CD4-positive, alpha-beta T cell (primary cell): ENCODE measurements at regions not wholly inside any gene's neighbourhood (a gene's known extent, or its start where the extent isn't known, plus 50 kb on each side); places are given as distances from the start of the nearest gene placed in this dataset.
"Not testable (repeated sequence)": the region's sequence is repeated elsewhere in the genome, so short reads cannot be mapped to it uniquely, and the experiment has no call there.

Source experiments
- ATAC-seq: fragments of 200-7000 bp; cut with Tn5 transposase; one replicate; pipeline ENCODE4 v1.10.0; 2022; ENCODE audit warnings: mild to moderate bottlenecking; ENCODE audit not compliant: poor library complexity
- CTCF ChIA-PET: fragments of 350-600 bp; sonication (Branson Sonifier 250); formaldehyde crosslinking; loops from one replicate; lab custom pipeline; 2021; ENCODE audit warnings: antibody characterized with exemption, inconsistent platforms; lab: Charles Lee
- POLR2A ChIA-PET: fragments of 350-600 bp; sonication (Branson Sonifier 250); formaldehyde crosslinking; loops from one replicate; lab custom pipeline; 2021; ENCODE audit warnings: antibody characterized with exemption, inconsistent platforms; lab: Charles Lee
- DNase-seq, 14 experiments: peaks; one replicate each; pipeline ENCODE4 v3.0.0-alpha.2; 2013 to 2020; ENCODE audit warnings: mixed read lengths in 2 of 14
- H3K27ac ChIP-seq, 2 donors: one replicate each; pipeline versions ENCODE4 v1.5.1 to v1.7.0; 2013; ENCODE audit warnings: low read length in 2 of 2, low read depth in 1 of 2, mild to moderate bottlenecking in 1 of 2
- H3K27me3 ChIP-seq, 2 experiments: 1 replicate in 1 of 2; 2 replicates in 1 of 2; pipeline versions ENCODE4 v1.6.1 to v1.7.0; 2013; ENCODE audit warnings: low read length in 2 of 2, control low read depth in 1 of 2, mild to moderate bottlenecking in 1 of 2, moderate library complexity in 1 of 2; ENCODE audit not compliant: insufficient read depth in 2 of 2, control insufficient read depth in 1 of 2
- H3K36me3 ChIP-seq: one replicate; pipeline ENCODE4 v1.6.1; 2013; ENCODE audit warnings: low read length, control low read depth; ENCODE audit not compliant: insufficient read depth
- H3K4me1 ChIP-seq: one replicate; pipeline ENCODE4 v1.6.1; 2013; ENCODE audit warnings: low read length, control low read depth; ENCODE audit not compliant: insufficient read depth
- H3K4me3 ChIP-seq: one replicate; pipeline ENCODE4 v1.5.1; 2013; ENCODE audit warnings: mild to moderate bottlenecking, low read length, moderate library complexity
- H3K9me3 ChIP-seq, 2 experiments: 1 replicate in 1 of 2; 2 replicates in 1 of 2; pipeline versions ENCODE4 v1.6.1 to v1.7.0; 2013; ENCODE audit warnings: low read length in 2 of 2, mild to moderate bottlenecking in 2 of 2, control low read depth in 1 of 2, moderate library complexity in 1 of 2; ENCODE audit not compliant: control insufficient read depth in 1 of 2, insufficient read depth in 1 of 2
- H3K27ac Mint-ChIP-seq: one replicate; pipeline ENCODE4 v1.8.0; 2020; ENCODE audit warnings: mixed read lengths
- H3K27me3 Mint-ChIP-seq: one replicate; pipeline ENCODE4 v1.8.0; 2021; ENCODE audit warnings: mixed read lengths
- H3K36me3 Mint-ChIP-seq: one replicate; pipeline ENCODE4 v1.8.0; 2021; ENCODE audit warnings: low read depth, mixed read lengths
- H3K4me1 Mint-ChIP-seq: one replicate; pipeline ENCODE4 v1.8.0; 2021; ENCODE audit warnings: low read depth, mixed read lengths
- H3K4me3 Mint-ChIP-seq: one replicate; pipeline ENCODE4 v1.8.0; 2020; ENCODE audit warnings: mild to moderate bottlenecking, mixed read lengths
- H3K9me3 Mint-ChIP-seq: one replicate; pipeline ENCODE4 v1.8.0; 2020; ENCODE audit warnings: mixed read lengths
- intact Hi-C, 2 experiments: fragments of 100-400 bp; cut with DNase I in 1 of 2; cut with micrococcal nuclease in 1 of 2; formaldehyde crosslinking; loops; one replicate each; pipeline versions ENCODE4 v1.15.1 to v1.9.0; 2023 to 2025; cut with DNase I, micrococcal nuclease
- TF ChIP-seq, protein P1 (sequence below): fragments of 200-600 bp; IDR thresholded peaks from one replicate; pipeline ENCODE4 v1.8.0; 2022; ENCODE audit warnings: antibody characterized with exemption, mild to moderate bottlenecking

GRCh38 chr16:29230671-29231096 is 175.8 kb downstream of the NPIPB11 start:
- H3K9me3 ChIP-seq: no peaks in the 10 kb centered on the region
- no peaks in the 10 kb centered on the region for H3K9me3 Mint-ChIP-seq
- peaks cover 19% of the 10 kb centered on the region for H3K4me1 Mint-ChIP-seq
- no peak overlapping the region for H3K27ac ChIP-seq
- ChIA-PET CTCF (no interaction called here), POLR2A (no interaction called here)
- no peak overlapping the region for H3K4me3 Mint-ChIP-seq
- no peaks in the 10 kb centered on the region for H3K36me3 Mint-ChIP-seq
- peaks cover 11% of the 10 kb centered on the region for H3K4me1 ChIP-seq
- no peak overlapping the region for H3K27ac Mint-ChIP-seq
- intact Hi-C loops: loop anchor here in 1 of 2 experiments (5.0 kb wide), 1 partner anchor 52 kb away; no protein-coding TSS in a partner anchor
- H3K27me3 ChIP-seq: no peaks in the 10 kb centered on the region
- DNase-seq (no peak), ATAC-seq (no peak)
- H3K36me3 ChIP-seq: no peaks in the 10 kb centered on the region
- H3K4me3 ChIP-seq: no peak overlapping the region
- TF ChIP-seq, protein P1, sequence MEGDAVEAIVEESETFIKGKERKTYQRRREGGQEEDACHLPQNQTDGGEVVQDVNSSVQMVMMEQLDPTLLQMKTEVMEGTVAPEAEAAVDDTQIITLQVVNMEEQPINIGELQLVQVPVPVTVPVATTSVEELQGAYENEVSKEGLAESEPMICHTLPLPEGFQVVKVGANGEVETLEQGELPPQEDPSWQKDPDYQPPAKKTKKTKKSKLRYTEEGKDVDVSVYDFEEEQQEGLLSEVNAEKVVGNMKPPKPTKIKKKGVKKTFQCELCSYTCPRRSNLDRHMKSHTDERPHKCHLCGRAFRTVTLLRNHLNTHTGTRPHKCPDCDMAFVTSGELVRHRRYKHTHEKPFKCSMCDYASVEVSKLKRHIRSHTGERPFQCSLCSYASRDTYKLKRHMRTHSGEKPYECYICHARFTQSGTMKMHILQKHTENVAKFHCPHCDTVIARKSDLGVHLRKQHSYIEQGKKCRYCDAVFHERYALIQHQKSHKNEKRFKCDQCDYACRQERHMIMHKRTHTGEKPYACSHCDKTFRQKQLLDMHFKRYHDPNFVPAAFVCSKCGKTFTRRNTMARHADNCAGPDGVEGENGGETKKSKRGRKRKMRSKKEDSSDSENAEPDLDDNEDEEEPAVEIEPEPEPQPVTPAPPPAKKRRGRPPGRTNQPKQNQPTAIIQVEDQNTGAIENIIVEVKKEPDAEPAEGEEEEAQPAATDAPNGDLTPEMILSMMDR: no peak
- H3K27me3 Mint-ChIP-seq: no peaks in the 10 kb centered on the region

- H3K27ac ChIP-seq, ATAC-seq, H3K9me3 Mint-ChIP-seq, H3K4me3 Mint-ChIP-seq, H3K27ac Mint-ChIP-seq, DNase-seq, CTCF ChIA-PET, H3K9me3 ChIP-seq, H3K36me3 ChIP-seq, H3K27me3 ChIP-seq, H3K36me3 Mint-ChIP-seq, H3K27me3 Mint-ChIP-seq, H3K4me3 ChIP-seq, POLR2A ChIA-PET: not testable (repeated sequence)
- intact Hi-C loops: loop anchor here in 1 of 2 experiments (5.0 kb wide), 1 partner anchor 52 kb away; no protein-coding TSS in a partner anchor
- peaks cover 19% of the 10 kb centered on the region for H3K4me1 Mint-ChIP-seq
- peaks cover 11% of the 10 kb centered on the region for H3K4me1 ChIP-seq
These were observed 176.4 kb downstream of the NPIPB11 start for GRCh38 chr16:29230006-29230668.

DNA sequence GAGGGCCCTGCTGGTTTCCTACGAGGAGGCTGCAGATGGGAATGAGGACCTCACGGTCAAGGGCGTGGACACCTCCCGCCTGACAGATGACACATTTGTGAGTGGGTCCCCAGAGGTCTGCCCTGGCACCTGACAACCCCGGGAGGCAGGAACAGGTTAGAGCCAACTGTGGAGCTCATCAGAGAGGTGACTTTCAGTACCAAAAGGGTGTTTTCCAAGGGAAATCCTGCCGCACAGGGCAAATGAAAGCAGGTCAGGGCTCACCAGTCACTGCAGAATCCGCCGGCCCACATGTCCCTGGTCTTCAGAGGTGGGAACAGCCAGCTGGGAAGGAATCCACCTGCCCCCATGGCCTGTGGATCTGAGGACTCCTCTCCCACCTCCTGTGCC is 176.9 kb downstream of the NPIPB11 start:
- H3K4me3 ChIP-seq, H3K27ac Mint-ChIP-seq, CTCF ChIA-PET, H3K9me3 Mint-ChIP-seq, ATAC-seq, H3K27me3 ChIP-seq, H3K9me3 ChIP-seq, H3K27ac ChIP-seq, H3K36me3 ChIP-seq, H3K4me3 Mint-ChIP-seq, H3K36me3 Mint-ChIP-seq, DNase-seq, H3K27me3 Mint-ChIP-seq: not testable (repeated sequence)
- intact Hi-C loops: loop anchor here in 1 of 2 experiments (5.0 kb wide), 1 partner anchor 53 kb away; no protein-coding TSS in a partner anchor
- POLR2A ChIA-PET: interaction anchor here (0.7 kb wide), 1 partner anchor 696 kb away, joined by 3 read pairs; the partner anchor contains the start of gene KCTD13
- H3K4me1 ChIP-seq: peaks cover 11% of the 10 kb centered on the region
- H3K4me1 Mint-ChIP-seq: peaks cover 20% of the 10 kb centered on the region

DNA sequence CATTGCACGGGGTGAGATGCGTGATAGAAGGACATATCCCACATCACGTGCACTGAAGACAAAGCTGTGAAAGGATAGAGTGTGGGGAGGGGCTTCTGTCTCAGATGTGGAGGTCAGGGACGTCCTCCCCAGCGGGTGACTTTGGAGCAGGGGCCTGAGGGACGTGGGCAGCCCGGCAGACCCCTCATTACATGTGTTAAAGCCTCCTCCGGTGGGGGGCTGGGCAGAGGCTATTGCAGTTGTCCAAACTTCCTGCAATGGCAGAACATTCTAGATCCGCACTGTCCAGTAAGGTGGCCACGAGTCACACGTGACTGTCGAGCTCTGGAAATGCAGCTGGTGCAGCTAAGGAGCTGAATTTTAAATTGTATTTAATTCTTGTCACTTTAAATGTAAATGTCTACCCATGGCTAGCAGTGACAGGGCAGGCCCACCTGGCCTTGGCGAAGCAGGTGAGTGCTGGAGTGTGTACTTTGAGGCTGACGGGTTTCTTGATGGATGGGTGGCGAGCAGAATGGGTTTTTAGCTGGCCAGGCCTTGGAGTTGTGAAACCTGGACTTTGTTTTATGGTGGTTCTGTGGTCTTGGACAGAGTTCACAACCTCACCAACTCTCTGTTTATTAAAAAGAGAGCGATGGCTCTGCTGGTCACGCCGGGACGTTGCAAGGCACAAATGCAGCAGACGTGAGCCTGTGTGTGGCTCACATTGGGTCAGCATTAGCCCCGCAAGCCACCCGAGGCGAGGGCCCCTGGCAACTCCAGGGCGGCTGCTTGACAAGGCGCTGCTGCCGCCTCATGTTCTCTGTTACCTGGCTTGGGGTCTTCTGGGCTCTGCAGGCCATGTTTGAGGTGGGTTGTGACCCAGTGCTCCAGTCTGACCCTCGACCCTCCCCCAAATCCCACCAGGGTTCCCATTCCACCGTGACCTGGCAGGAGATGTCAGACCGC is 177.6 kb downstream of the NPIPB11 start:
- not testable (repeated sequence) for H3K27ac Mint-ChIP-seq

DNA sequence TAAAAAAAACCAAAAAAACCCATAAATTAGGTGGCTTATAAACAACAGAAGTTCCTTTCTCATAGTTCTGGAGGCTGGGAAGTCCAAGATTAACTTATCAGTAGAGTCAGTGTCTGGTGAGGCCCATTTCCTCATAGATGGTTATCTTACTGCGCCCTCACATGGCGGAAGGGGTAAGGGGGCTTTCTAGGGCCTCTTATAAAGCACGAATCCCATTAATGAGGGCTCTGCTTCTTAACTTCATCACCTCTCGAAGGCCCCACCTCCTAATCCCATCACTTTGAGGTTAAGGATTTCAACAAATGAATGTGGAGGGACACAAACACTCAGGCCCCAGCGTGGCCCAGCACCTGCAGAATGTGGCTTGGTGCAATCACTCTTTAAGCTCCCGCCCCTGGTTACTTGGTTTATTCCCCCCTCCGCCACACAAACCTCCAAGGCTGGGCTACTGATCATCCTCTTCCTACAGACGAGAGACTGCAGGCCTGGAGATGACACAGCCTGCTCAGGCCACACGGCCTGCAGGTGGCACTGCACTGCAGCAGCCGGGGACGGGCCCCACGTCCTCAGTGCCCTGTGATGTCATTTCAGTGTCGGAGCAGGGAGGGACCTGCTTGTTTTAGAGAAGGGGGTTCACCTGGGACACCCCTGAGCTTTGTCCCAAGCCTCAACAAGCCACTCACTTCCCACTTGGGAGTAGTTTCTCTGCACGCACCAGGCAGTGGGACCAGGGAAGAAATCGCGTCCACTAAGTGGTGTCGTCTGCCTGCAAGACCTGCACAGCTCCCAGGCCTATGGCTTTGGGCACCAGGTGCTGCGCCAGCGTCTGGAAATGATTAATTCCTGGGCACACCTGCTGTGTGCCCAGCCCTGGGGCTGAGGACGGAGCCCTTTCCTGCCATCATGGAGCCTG is 178.5 kb downstream of the NPIPB11 start:
- H3K27me3 ChIP-seq, H3K9me3 Mint-ChIP-seq, H3K27ac Mint-ChIP-seq, H3K27me3 Mint-ChIP-seq, POLR2A ChIA-PET, H3K4me3 ChIP-seq, H3K36me3 Mint-ChIP-seq, H3K9me3 ChIP-seq, H3K36me3 ChIP-seq, H3K27ac ChIP-seq, CTCF ChIA-PET, intact Hi-C loops, H3K4me3 Mint-ChIP-seq: not testable (repeated sequence)
- peaks cover 24% of the 10 kb centered on the region for H3K4me1 ChIP-seq
- DNase-seq (peak in 13 of 14 experiments; percentile 19 to 82 (median 50)), ATAC-seq (peak; percentile 99)
- H3K4me1 Mint-ChIP-seq: peaks cover 35% of the 10 kb centered on the region

More for the DNA sequence above, 177.6 kb downstream of the NPIPB11 start:
- H3K4me1 ChIP-seq: peaks cover 17% of the 10 kb centered on the region
- POLR2A ChIA-PET: interaction anchor here (0.7 kb wide), 1 partner anchor 697 kb away, joined by 3 read pairs; the partner anchor contains the start of gene KCTD13
- H3K27me3 Mint-ChIP-seq, H3K9me3 Mint-ChIP-seq, intact Hi-C loops, DNase-seq, H3K27me3 ChIP-seq, H3K36me3 Mint-ChIP-seq, CTCF ChIA-PET, ATAC-seq, H3K4me3 Mint-ChIP-seq, H3K4me3 ChIP-seq, H3K27ac ChIP-seq, H3K36me3 ChIP-seq, H3K9me3 ChIP-seq: not testable (repeated sequence)
- H3K4me1 Mint-ChIP-seq: peaks cover 27% of the 10 kb centered on the region
